A549 (cell line): ENCODE measurements at regions not wholly inside any gene's neighbourhood (a gene's known extent, or its start where the extent isn't known, plus 50 kb on each side); places are given as distances from the start of the nearest gene placed in this dataset.
A peak's percentile ranks its signal among the peaks of the same experiment; 100 is the strongest.

Source experiments
- ATAC-seq, 2 experiments: fragments of 200-7000 bp in 1 of 2; fragments of >200 bp in 1 of 2; cut with Nextera tagmentation in 1 of 2; cut with Tn5 transposase in 1 of 2; 3 replicates each; pipeline versions ENCODE4 v1.8.0 to v1.9.1; 2018 to 2020; ENCODE audit warnings: mild to moderate bottlenecking in 1 of 2, moderate library complexity in 1 of 2
- CTCF ChIA-PET: fragments of 300-600 bp; sonication (Branson Sonifier 250); formaldehyde crosslinking; extraction: SDS; loops from one replicate; lab custom pipeline; 2021; ENCODE audit warnings: antibody characterized with exemption, inconsistent platforms; lab: Yijun Ruan, JAX
- POLR2A ChIA-PET: fragments of 350-600 bp; formaldehyde crosslinking; extraction: SDS; loops from one replicate; lab custom pipeline; 2021; ENCODE audit warnings: antibody characterized with exemption, inconsistent platforms; lab: Yijun Ruan, JAX
- DNase-seq, 2 experiments: peaks; one replicate each; pipeline versions ENCODE4 v3.0.0 to v3.0.0-alpha.2; 2011 to 2016; ENCODE audit warnings: low read depth in 1 of 2, low spot score in 1 of 2
- FAIRE-seq: peaks from 2 replicates; lab custom pipeline; 2011; peaks lifted over from hg19 to GRCh38; lab: Jason Lieb, UNC
- H3K27ac ChIP-seq, 2 experiments: fragments of >200 bp; sonication (Bioruptor Twin); formaldehyde crosslinking; 3 replicates each; pipeline ENCODE4 v1.5.1; 2016 to 2017
- H3K4me1 ChIP-seq: fragments of >200 bp; sonication (Bioruptor Twin); formaldehyde crosslinking; 3 replicates; pipeline ENCODE4 v1.6.1; 2016
- H3K4me2 ChIP-seq: fragments of >200 bp; sonication (Bioruptor Twin); formaldehyde crosslinking; 3 replicates; pipeline ENCODE4 v1.6.1; 2016
- H3K4me3 ChIP-seq: fragments of >200 bp; sonication (Bioruptor Twin); formaldehyde crosslinking; 3 replicates; pipeline ENCODE4 v1.5.1; 2016
- H3K9me3 ChIP-seq: fragments of >200 bp; sonication (Bioruptor Twin); formaldehyde crosslinking; 3 replicates; pipeline ENCODE4 v1.6.1; 2016
- BCL3 ChIP-seq: fragments of >200 bp; sonication (Bioruptor Twin); formaldehyde crosslinking; IDR thresholded peaks from 3 replicates; pipeline ENCODE4 v1.6.1; 2016
- CBX2 ChIP-seq: fragments of 200-600 bp; sonication (generic); IDR thresholded peaks from 2 replicates; pipeline ENCODE4 v1.6.1; 2016; ENCODE audit warnings: low read depth, mild to moderate bottlenecking, borderline replicate concordance
- CHD2 ChIP-seq: fragments of 150-350 bp; IDR thresholded peaks from 2 replicates; pipeline ENCODE4 v1.6.1; 2014; ENCODE audit warnings: low read length; ENCODE audit not compliant: partially characterized antibody
- CTCF ChIP-seq: fragments of >200 bp; sonication (Bioruptor Twin); formaldehyde crosslinking; IDR thresholded peaks from 3 replicates; pipeline ENCODE4 v1.5.1; 2016
- E2F6 ChIP-seq: IDR thresholded peaks from 2 replicates; pipeline ENCODE4 v1.6.1; 2012; ENCODE audit warnings: low read depth, borderline replicate concordance
- EHF ChIP-seq: fragments of 250-450 bp; sonication (Bioruptor Pico); IDR thresholded peaks from 2 replicates; pipeline ENCODE4 v1.5.0; 2020; ENCODE audit warnings: mild to moderate bottlenecking
- ESRRA ChIP-seq: fragments of 150-350 bp; IDR thresholded peaks from 2 replicates; pipeline ENCODE4 v1.6.1; 2014; ENCODE audit warnings: mild to moderate bottlenecking, low read length, borderline replicate concordance
- FOSL2 ChIP-seq, 2 experiments: fragments of 450-650 bp in 1 of 2; fragments of >200 bp in 1 of 2; sonication (Bioruptor Twin) in 1 of 2; formaldehyde crosslinking; IDR thresholded peaks; 2 replicates each; pipeline versions ENCODE4 v1.5.0 to v1.6.1; 2016 to 2020; ENCODE audit warnings: mild to moderate bottlenecking in 1 of 2, moderate library complexity in 1 of 2
- GATA3 ChIP-seq: IDR thresholded peaks from 2 replicates; pipeline ENCODE4 v1.6.1; 2012; ENCODE audit warnings: borderline replicate concordance
- HDAC2 ChIP-seq: fragments of 200-600 bp; sonication (generic); IDR thresholded peaks from 2 replicates; pipeline ENCODE4 v1.6.1; 2016
- HES2 ChIP-seq: fragments of >200 bp; sonication (Bioruptor Twin); formaldehyde crosslinking; IDR thresholded peaks from 2 replicates; pipeline ENCODE4 v1.6.1; 2016
- HEYL ChIP-seq: fragments of 250-450 bp; sonication (Bioruptor Pico); IDR thresholded peaks from 2 replicates; pipeline ENCODE4 v1.8.0; 2021; ENCODE audit warnings: mild to moderate bottlenecking, moderate library complexity
- HOXA7 ChIP-seq: fragments of 250-450 bp; sonication (Bioruptor Pico); IDR thresholded peaks from 2 replicates; pipeline ENCODE4 v1.5.0; 2020; ENCODE audit warnings: mild to moderate bottlenecking, moderate library complexity
- KDM5A ChIP-seq: fragments of 200-600 bp; sonication (generic); IDR thresholded peaks from 2 replicates; pipeline ENCODE4 v1.6.1; 2016; ENCODE audit warnings: antibody characterized with exemption, mild to moderate bottlenecking
- MAX ChIP-seq: IDR thresholded peaks from 2 replicates; pipeline ENCODE4 v1.6.1; 2012
- MYC ChIP-seq: IDR thresholded peaks from 2 replicates; pipeline ENCODE4 v1.6.1; 2012; ENCODE audit warnings: mild to moderate bottlenecking, inconsistent platforms, low read length, improper control_type of control experiment, borderline replicate concordance
- NFE2L2 ChIP-seq: fragments of 150-350 bp; conservative IDR thresholded peaks from 2 replicates; pipeline ENCODE4 v1.6.1; 2014; ENCODE audit warnings: low read length
- NPAS2 ChIP-seq: fragments of 250-450 bp; sonication (Bioruptor Pico); IDR thresholded peaks from 2 replicates; pipeline ENCODE4 v1.8.0; 2022; ENCODE audit warnings: mild to moderate bottlenecking, moderate library complexity, borderline replicate concordance
- POLR2AphosphoS2 ChIP-seq: conservative IDR thresholded peaks from 2 replicates; pipeline ENCODE4 v1.6.1; 2012; ENCODE audit warnings: low read length, improper control_type of control experiment, inconsistent platforms
- RAD21 ChIP-seq, 2 experiments: fragments of >200 bp in 1 of 2; sonication (Bioruptor Twin) in 1 of 2; formaldehyde crosslinking in 1 of 2; IDR thresholded peaks in 1 of 2; conservative IDR thresholded peaks in 1 of 2; 2 replicates in 1 of 2; 3 replicates in 1 of 2; pipeline ENCODE4 v1.6.1; 2012 to 2018; ENCODE audit warnings: inconsistent platforms in 1 of 2
- RARB ChIP-seq: fragments of 250-450 bp; sonication (Bioruptor Pico); IDR thresholded peaks from 2 replicates; pipeline ENCODE4 v1.8.0; 2021; ENCODE audit warnings: mild to moderate bottlenecking, moderate library complexity
- RFX5 ChIP-seq: fragments of 450-650 bp; IDR thresholded peaks from 2 replicates; pipeline ENCODE4 v1.7.1; 2014; ENCODE audit warnings: antibody characterized with exemption, mild to moderate bottlenecking, moderate library complexity
- RNF2 ChIP-seq: fragments of 200-600 bp; sonication (generic); IDR thresholded peaks from 2 replicates; pipeline ENCODE4 v1.6.1; 2016; ENCODE audit warnings: low read depth, mild to moderate bottlenecking, antibody characterized with exemption, moderate library complexity, borderline replicate concordance
- SMC3 ChIP-seq: fragments of >200 bp; sonication (Bioruptor Twin); formaldehyde crosslinking; IDR thresholded peaks from 3 replicates; pipeline ENCODE4 v1.6.1; 2018; ENCODE audit warnings: inconsistent platforms
- SREBF2 ChIP-seq: fragments of 450-650 bp; IDR thresholded peaks from 2 replicates; pipeline ENCODE4 v1.6.1; 2014; ENCODE audit warnings: mild to moderate bottlenecking, moderate library complexity
- TP53 ChIP-seq: fragments of 250-450 bp; sonication (Bioruptor Pico); IDR thresholded peaks from 2 replicates; pipeline ENCODE4 v1.5.0; 2021; ENCODE audit warnings: mild to moderate bottlenecking, moderate library complexity
- ZC3H11A ChIP-seq: fragments of 450-650 bp; IDR thresholded peaks from 2 replicates; pipeline ENCODE4 v1.6.1; 2014; ENCODE audit warnings: antibody characterized with exemption, mild to moderate bottlenecking
- ZFP36 ChIP-seq: fragments of 450-650 bp; IDR thresholded peaks from 2 replicates; pipeline ENCODE4 v1.6.1; 2014; ENCODE audit warnings: borderline replicate concordance; ENCODE audit not compliant: partially characterized antibody
- ZNF302 ChIP-seq: fragments of 250-450 bp; sonication (Bioruptor Pico); IDR thresholded peaks from 2 replicates; pipeline ENCODE4 v1.9.0; 2021; ENCODE audit warnings: inconsistent platforms, mild to moderate bottlenecking, moderate library complexity
- WGBS: methylation state at CpG from one replicate; pipeline ENCODE4 v1.1.6; 2017; ENCODE audit errors: missing lambda C conversion rate; 5-methylcytosine and 5-hydroxymethylcytosine counted together

GRCh38 chr5:168086104-168086610, 205.3 kb upstream of the WWC1 start:
- ATAC-seq: peak; percentile 97 to 98
- peak overlapping the region in 1 of 2 experiments; percentile 40; a peak in 2 of 6 replicates for H3K27ac ChIP-seq
- 21% methylated on average over 11 of the region's 11 CpGs for WGBS
- FAIRE-seq: no peak
- H3K4me2 ChIP-seq: peak overlapping the region; percentile 57
- no peaks in the 10 kb centered on the region for H3K9me3 ChIP-seq
- peaks cover 15% of the 10 kb centered on the region for H3K4me1 ChIP-seq
- H3K4me3 ChIP-seq: no peak overlapping the region
- peak; percentile 69 to 76 for DNase-seq
- CTCF ChIA-PET: interaction anchor here (0.6 to 3.1 kb wide), 8 partner anchors 12 to 134 kb away, joined by 3 to 11 read pairs (median 4); no protein-coding TSS in a partner anchor
- POLR2A ChIA-PET: no interaction called here
- no peak for TF ChIP-seq ZC3H11A
- TF ChIP-seq BCL3: no peak
- TF ChIP-seq GATA3: no peak
- no peak for TF ChIP-seq TP53 (CRISPR knock-in tag)
- TF ChIP-seq ZFP36: no peak
- TF ChIP-seq CHD2: no peak
- no peak for TF ChIP-seq RARB (CRISPR knock-in tag)
- TF ChIP-seq RAD21 (conservative IDR thresholded peaks at IDR 0.05 in 1 of 2, IDR thresholded peaks at IDR 0.05 in 1 of 2): peak; percentile 33 to 39; a peak in 4 of 5 replicates
- no peak for TF ChIP-seq CBX2
- TF ChIP-seq ESRRA: no peak
- no peak for TF ChIP-seq EHF
- TF ChIP-seq HOXA7: no peak
- TF ChIP-seq E2F6: no peak
- TF ChIP-seq CTCF: peak; percentile 19; the same call in 1 of the 3 replicates
- no peak for TF ChIP-seq ZNF302
- no peak for TF ChIP-seq NPAS2
- no peak for TF ChIP-seq RFX5
- no peak for TF ChIP-seq SREBF2
- no peak for TF ChIP-seq HES2
- TF ChIP-seq SMC3: peak; percentile 28; the same call in 2 of the 3 replicates
- no peak for TF ChIP-seq FOSL2 (IDR thresholded peaks at IDR 0.05)
- 0 out of 2 replicates have a peak, but pooled peaks have one; percentile 39 for TF ChIP-seq FOSL2 (CRISPR knock-in tag; IDR thresholded peaks at IDR 0.05)
- TF ChIP-seq HDAC2: no peak
- TF ChIP-seq KDM5A: no peak
- TF ChIP-seq MAX: 0 out of 2 replicates have a peak, but pooled peaks have one; percentile 52

GRCh38 chr5:168086746-168087145, 204.7 kb upstream of the WWC1 start:
- FAIRE-seq: no peak
- ChIA-PET CTCF (interaction anchor here (1.2 to 3.1 kb wide), 6 partner anchors 13 to 133 kb away, joined by 3 to 11 read pairs (median 4); no protein-coding TSS in a partner anchor), POLR2A (no interaction called here)
- Histone ChIP-seq H3K4me3 (no peak overlapping the region), H3K4me1 (peaks cover 15% of the 10 kb centered on the region), H3K9me3 (no peaks in the 10 kb centered on the region), H3K4me2 (peak overlapping the region; percentile 57), H3K27ac (peak overlapping the region in 1 of 2 experiments; percentile 22; a peak in 1 of 6 replicates)
- peak; percentile 35 to 62; a peak in 4 of 6 replicates for ATAC-seq
- WGBS: 46% methylated on average over 2 of the region's 2 CpGs
- no peak for TF ChIP-seq SMC3
- no peak for TF ChIP-seq SREBF2
- TF ChIP-seq NFE2L2: no peak
- no peak for TF ChIP-seq RFX5
- TF ChIP-seq ZFP36: no peak
- TF ChIP-seq POLR2AphosphoS2: no peak
- TF ChIP-seq RNF2: no peak
- no peak for TF ChIP-seq FOSL2 (IDR thresholded peaks at IDR 0.05)
- TF ChIP-seq FOSL2 (CRISPR knock-in tag; IDR thresholded peaks at IDR 0.05): no peak
- no peak for TF ChIP-seq ZC3H11A
- no peak for TF ChIP-seq RAD21 (conservative IDR thresholded peaks at IDR 0.05 in 1 of 2, IDR thresholded peaks at IDR 0.05 in 1 of 2)
- no peak for TF ChIP-seq RARB (CRISPR knock-in tag)
- no peak for TF ChIP-seq HEYL (CRISPR knock-in tag)
- TF ChIP-seq MYC: no peak
- DNase-seq: no peak
